SK-N-SH (cell line): ENCODE measurements at regions not wholly inside any gene's neighbourhood (a gene's known extent, or its start where the extent isn't known, plus 50 kb on each side); places are given as distances from the start of the nearest gene placed in this dataset.

ENCODE experiments used
- CTCF ChIA-PET: fragments of 300-600, 350-600 bp; formaldehyde crosslinking; extraction: SDS; loops from one replicate; lab custom pipeline; 2021; lab: Yijun Ruan, JAX
- POLR2A ChIA-PET: fragments of 350-600 bp; sonication (Branson Sonifier 250); formaldehyde crosslinking; extraction: SDS; loops from one replicate; lab custom pipeline; 2020; ENCODE audit warnings: antibody characterized with exemption, inconsistent platforms; lab: Yijun Ruan, JAX
- DNase-seq: peaks from one replicate; pipeline ENCODE4 v3.0.0; 2012
- H2AFZ ChIP-seq: fragments of 200-600 bp; sonication (generic); 2 replicates; pipeline ENCODE4 v1.8.1; 2016; ENCODE audit warnings: antibody characterized with exemption, mild to moderate bottlenecking, low read depth
- H3F3A ChIP-seq: fragments of 200-600 bp; sonication (generic); replicated peaks from 2 replicates; pipeline ENCODE3; 2016; ENCODE audit warnings: antibody characterized with exemption, mild to moderate bottlenecking; ENCODE audit not compliant: insufficient read depth
- H3K27ac ChIP-seq, 2 experiments: fragments of 200-500 bp in 1 of 2; fragments of 200-600 bp in 1 of 2; sonication (Bioruptor generic) in 1 of 2; sonication (generic), shearing (Covaris generic) in 1 of 2; 2 replicates each; pipeline versions ENCODE4 v1.5.1 to v1.6.1; 2014 to 2016; ENCODE audit warnings: low read depth in 2 of 2, inconsistent platforms in 1 of 2, low read length in 1 of 2, mild to moderate bottlenecking in 1 of 2, mixed read lengths in 1 of 2
- H3K27me3 ChIP-seq: fragments of 200-600 bp; sonication (generic), shearing (Covaris generic); 2 replicates; pipeline ENCODE4 v1.6.1; 2016; ENCODE audit warnings: mixed run types; ENCODE audit not compliant: insufficient read depth
- H3K36me3 ChIP-seq, 2 experiments: fragments of 200-500 bp in 1 of 2; fragments of 200-600 bp in 1 of 2; sonication (Bioruptor generic) in 1 of 2; sonication (generic) in 1 of 2; replicated peaks in 1 of 2; 2 replicates each; pipeline versions ENCODE3 to v1.5.1; 2014 to 2016; ENCODE audit warnings: low read length in 1 of 2, mild to moderate bottlenecking in 1 of 2; ENCODE audit not compliant: insufficient read depth in 2 of 2, control insufficient read depth in 1 of 2
- H3K4me1 ChIP-seq, 2 experiments: fragments of 200-500 bp in 1 of 2; fragments of 200-600 bp in 1 of 2; sonication (Bioruptor generic) in 1 of 2; sonication (generic), shearing (Covaris generic) in 1 of 2; 2 replicates each; pipeline versions ENCODE4 v1.5.1 to v1.6.1; 2014 to 2016; ENCODE audit warnings: low read depth in 1 of 2, low read length in 1 of 2, mixed run types in 1 of 2; ENCODE audit not compliant: insufficient read depth in 2 of 2, control insufficient read depth in 1 of 2
- H3K4me2 ChIP-seq: fragments of 200-600 bp; sonication (generic), shearing (Covaris generic); 2 replicates; pipeline ENCODE4 v1.6.1; 2017; ENCODE audit warnings: mixed run types
- H3K4me3 ChIP-seq, 2 experiments: fragments of 200-500 bp in 1 of 2; fragments of 200-600 bp in 1 of 2; sonication (Bioruptor generic) in 1 of 2; sonication (generic), shearing (Covaris generic) in 1 of 2; 2 replicates each; pipeline versions ENCODE4 v1.5.1 to v1.8.1; 2014 to 2016; ENCODE audit warnings: low read depth in 2 of 2, inconsistent platforms in 1 of 2, low read length in 1 of 2, mild to moderate bottlenecking in 1 of 2, mixed read lengths in 1 of 2, moderate library complexity in 1 of 2
- H3K79me2 ChIP-seq: fragments of 200-600 bp; sonication (generic); 2 replicates; pipeline ENCODE4 v1.8.1; 2017; ENCODE audit warnings: mild to moderate bottlenecking; ENCODE audit not compliant: insufficient read depth
- H3K9ac ChIP-seq: fragments of 200-600 bp; sonication (generic); 2 replicates; pipeline ENCODE4 v1.6.1; 2017; ENCODE audit warnings: mixed run types
- H3K9me2 ChIP-seq: fragments of 200-600 bp; sonication (generic); 2 replicates; pipeline ENCODE4 v1.6.1; 2017; ENCODE audit warnings: mixed run types
- H3K9me3 ChIP-seq: fragments of 200-600 bp; sonication (generic); 2 replicates; pipeline ENCODE4 v1.6.1; 2017; ENCODE audit warnings: mixed run types, mild to moderate bottlenecking, moderate library complexity
- H4K20me1 ChIP-seq: fragments of 200-600 bp; sonication (generic); 2 replicates; pipeline ENCODE4 v1.6.1; 2017; ENCODE audit warnings: mild to moderate bottlenecking, mixed run types; ENCODE audit not compliant: insufficient read depth
- EP300 ChIP-seq, 2 experiments: IDR thresholded peaks; 2 replicates each; pipeline versions ENCODE4 v1.4.0 to v1.6.1; 2012; ENCODE audit warnings: borderline replicate concordance in 1 of 2, low read depth in 1 of 2, low read length in 1 of 2
- EZH2phosphoT487 ChIP-seq: fragments of 200-600 bp; sonication (generic); IDR thresholded peaks from 2 replicates; pipeline ENCODE4 v1.6.1; 2017; ENCODE audit warnings: low read depth, mixed run types, mild to moderate bottlenecking, antibody characterized with exemption, moderate library complexity, borderline replicate concordance
- FOSL2 ChIP-seq: IDR thresholded peaks from 2 replicates; pipeline ENCODE4 v1.4.0; 2012; ENCODE audit warnings: low read depth, mild to moderate bottlenecking, moderate library complexity, borderline replicate concordance
- JUND ChIP-seq: IDR thresholded peaks from 2 replicates; pipeline ENCODE4 v1.4.0; 2012
- NFIC ChIP-seq: IDR thresholded peaks from 2 replicates; pipeline ENCODE4 v1.4.0; 2012; ENCODE audit warnings: borderline replicate concordance
- NRF1 ChIP-seq: IDR thresholded peaks from 2 replicates; pipeline ENCODE4 v1.6.1; 2012; ENCODE audit warnings: low read depth, mild to moderate bottlenecking, low read length
- POLR2AphosphoS5 ChIP-seq: IDR thresholded peaks from 2 replicates; pipeline ENCODE4 v1.6.1; 2012; ENCODE audit warnings: low read depth, low read length
- RAD21 ChIP-seq: IDR thresholded peaks from 2 replicates; pipeline ENCODE4 v1.6.1; 2012; ENCODE audit warnings: mild to moderate bottlenecking, low read length
- RFX5 ChIP-seq: IDR thresholded peaks from 2 replicates; pipeline ENCODE4 v1.6.1; 2012; ENCODE audit warnings: mild to moderate bottlenecking, improper control_type of control experiment, low read length
- RXRA ChIP-seq: IDR thresholded peaks from 2 replicates; pipeline ENCODE4 v1.4.0; 2012; ENCODE audit warnings: low read depth, mild to moderate bottlenecking, borderline replicate concordance
- SIN3A ChIP-seq: IDR thresholded peaks from 2 replicates; pipeline ENCODE4 v1.6.1; 2012; ENCODE audit warnings: low read depth, mild to moderate bottlenecking, low read length, moderate library complexity, borderline replicate concordance
- SMC3 ChIP-seq: IDR thresholded peaks from 2 replicates; pipeline ENCODE4 v1.6.1; 2012; ENCODE audit warnings: low read depth, low read length, improper control_type of control experiment
- TAF1 ChIP-seq: IDR thresholded peaks from 2 replicates; pipeline ENCODE4 v1.6.1; 2012; ENCODE audit warnings: low read depth, mild to moderate bottlenecking, low read length, moderate library complexity, borderline replicate concordance
- TCF12 ChIP-seq: IDR thresholded peaks from 2 replicates; pipeline ENCODE4 v1.4.0; 2012
- WGBS: methylation state at CpG from one replicate; pipeline ENCODE4 v1.1.6; 2017; ENCODE audit warnings: low lambda C conversion rate; 5-methylcytosine and 5-hydroxymethylcytosine counted together
- TF ChIP-seq, protein P1 (sequence below): fragments of 200-600 bp; sonication (generic); IDR thresholded peaks from 2 replicates; pipeline ENCODE4 v1.6.1; 2017; ENCODE audit warnings: antibody characterized with exemption, mild to moderate bottlenecking, moderate library complexity
- TF ChIP-seq, protein P2 (sequence below): IDR thresholded peaks from 2 replicates; pipeline ENCODE4 v1.4.0; 2012; ENCODE audit warnings: low read depth
- TF ChIP-seq, protein P3 (sequence below): IDR thresholded peaks from 2 replicates; pipeline ENCODE4 v1.4.0; 2012; ENCODE audit warnings: low read depth, borderline replicate concordance
- TF ChIP-seq, protein P4 (sequence below): IDR thresholded peaks from 2 replicates; pipeline ENCODE4; 2012

DNA sequence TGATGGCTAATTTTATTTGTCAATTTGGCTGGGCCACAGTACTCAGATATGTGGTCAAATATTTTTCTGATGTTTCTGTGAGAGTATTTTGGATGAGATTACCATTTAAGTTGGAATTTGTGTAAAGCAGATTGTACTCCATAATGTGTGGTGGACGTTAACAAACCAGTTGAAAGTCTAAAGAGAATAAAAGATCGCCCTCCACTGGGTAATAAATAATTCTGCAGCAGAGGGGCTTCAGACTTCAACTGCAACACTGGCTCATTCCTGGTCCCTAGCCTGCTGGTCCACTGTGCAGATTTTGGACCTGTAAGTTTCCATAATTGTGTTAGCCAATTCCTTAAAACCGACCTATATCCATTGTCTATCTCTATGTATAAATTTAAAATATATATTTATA lies 540.3 kb downstream of the PCDH18 start:
- no peak overlapping the region for H3K9ac ChIP-seq
- no peak overlapping the region for H2AFZ ChIP-seq
- H3K4me2 ChIP-seq: no peak overlapping the region
- H3K4me1 ChIP-seq: no peaks in the 10 kb centered on the region
- 47% methylated on average over 3 of the region's 3 CpGs for WGBS
- no peak for DNase-seq
- 0 out of 2 replicates have a peak, but pooled peaks cover 6% of the 10 kb centered on the region for H3K9me3 ChIP-seq
- no peak overlapping the region for H3K4me3 ChIP-seq
- H3K79me2 ChIP-seq: no peaks in the 10 kb centered on the region
- H3K27me3 ChIP-seq: no peaks in the 10 kb centered on the region
- CTCF ChIA-PET: no interaction called here
- no peaks in the 10 kb centered on the region for H3F3A ChIP-seq
- H4K20me1 ChIP-seq: no peaks in the 10 kb centered on the region
- no peaks in the 10 kb centered on the region for H3K36me3 ChIP-seq
- H3K9me2 ChIP-seq: no peaks in the 10 kb centered on the region
- POLR2A ChIA-PET: no interaction called here
- TF ChIP-seq, protein P1, sequence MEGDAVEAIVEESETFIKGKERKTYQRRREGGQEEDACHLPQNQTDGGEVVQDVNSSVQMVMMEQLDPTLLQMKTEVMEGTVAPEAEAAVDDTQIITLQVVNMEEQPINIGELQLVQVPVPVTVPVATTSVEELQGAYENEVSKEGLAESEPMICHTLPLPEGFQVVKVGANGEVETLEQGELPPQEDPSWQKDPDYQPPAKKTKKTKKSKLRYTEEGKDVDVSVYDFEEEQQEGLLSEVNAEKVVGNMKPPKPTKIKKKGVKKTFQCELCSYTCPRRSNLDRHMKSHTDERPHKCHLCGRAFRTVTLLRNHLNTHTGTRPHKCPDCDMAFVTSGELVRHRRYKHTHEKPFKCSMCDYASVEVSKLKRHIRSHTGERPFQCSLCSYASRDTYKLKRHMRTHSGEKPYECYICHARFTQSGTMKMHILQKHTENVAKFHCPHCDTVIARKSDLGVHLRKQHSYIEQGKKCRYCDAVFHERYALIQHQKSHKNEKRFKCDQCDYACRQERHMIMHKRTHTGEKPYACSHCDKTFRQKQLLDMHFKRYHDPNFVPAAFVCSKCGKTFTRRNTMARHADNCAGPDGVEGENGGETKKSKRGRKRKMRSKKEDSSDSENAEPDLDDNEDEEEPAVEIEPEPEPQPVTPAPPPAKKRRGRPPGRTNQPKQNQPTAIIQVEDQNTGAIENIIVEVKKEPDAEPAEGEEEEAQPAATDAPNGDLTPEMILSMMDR: no peak
- TF ChIP-seq NRF1 (no peak), FOSL2 (no peak), EZH2phosphoT487 (no peak), TCF12 (no peak), POLR2AphosphoS5 (no peak), EP300 (IDR thresholded peaks at IDR 0.05; ENCODE audit: borderline replicate concordance in 1 of 2, low read depth in 1 of 2, low read length in 1 of 2) (no peak), SIN3A (no peak), TAF1 (no peak), RFX5 (no peak), RAD21 (no peak), SMC3 (no peak), RXRA (no peak), JUND (no peak), NFIC (no peak)
- TF ChIP-seq, protein P2, sequence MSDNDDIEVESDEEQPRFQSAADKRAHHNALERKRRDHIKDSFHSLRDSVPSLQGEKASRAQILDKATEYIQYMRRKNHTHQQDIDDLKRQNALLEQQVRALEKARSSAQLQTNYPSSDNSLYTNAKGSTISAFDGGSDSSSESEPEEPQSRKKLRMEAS: no peak
- TF ChIP-seq, protein P3, sequence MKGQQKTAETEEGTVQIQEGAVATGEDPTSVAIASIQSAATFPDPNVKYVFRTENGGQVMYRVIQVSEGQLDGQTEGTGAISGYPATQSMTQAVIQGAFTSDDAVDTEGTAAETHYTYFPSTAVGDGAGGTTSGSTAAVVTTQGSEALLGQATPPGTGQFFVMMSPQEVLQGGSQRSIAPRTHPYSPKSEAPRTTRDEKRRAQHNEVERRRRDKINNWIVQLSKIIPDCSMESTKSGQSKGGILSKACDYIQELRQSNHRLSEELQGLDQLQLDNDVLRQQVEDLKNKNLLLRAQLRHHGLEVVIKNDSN: no peak
- TF ChIP-seq, protein P4, sequence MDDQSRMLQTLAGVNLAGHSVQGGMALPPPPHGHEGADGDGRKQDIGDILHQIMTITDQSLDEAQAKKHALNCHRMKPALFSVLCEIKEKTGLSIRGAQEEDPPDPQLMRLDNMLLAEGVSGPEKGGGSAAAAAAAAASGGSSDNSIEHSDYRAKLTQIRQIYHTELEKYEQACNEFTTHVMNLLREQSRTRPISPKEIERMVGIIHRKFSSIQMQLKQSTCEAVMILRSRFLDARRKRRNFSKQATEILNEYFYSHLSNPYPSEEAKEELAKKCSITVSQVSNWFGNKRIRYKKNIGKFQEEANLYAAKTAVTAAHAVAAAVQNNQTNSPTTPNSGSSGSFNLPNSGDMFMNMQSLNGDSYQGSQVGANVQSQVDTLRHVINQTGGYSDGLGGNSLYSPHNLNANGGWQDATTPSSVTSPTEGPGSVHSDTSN: no peak
- no peak overlapping the region for H3K27ac ChIP-seq
